GM19468 (cell line): ENCODE measurements at regions not wholly inside any gene's neighbourhood (a gene's known extent, or its start where the extent isn't known, plus 50 kb on each side); places are given as distances from the start of the nearest gene placed in this dataset.

Experiments
- ATAC-seq: cut with Tn5 transposase; IDR thresholded peaks from one replicate; pipeline ENCODE4 v1.9.1; 2021; ENCODE audit warnings: mild to moderate bottlenecking, moderate library complexity, moderate number of reproducible peaks; ENCODE audit not compliant: unreplicated experiment; ENCODE audit errors: extremely low read depth

- ATAC-seq = no peak
Measured at GRCh38 chr18:72470391-72470790, 73.8 kb downstream of the CBLN2 start.

- ATAC-seq = no peak
Measured at GRCh38 chr18:72468021-72468710, 76.0 kb downstream of the CBLN2 start.

- no peak for ATAC-seq
Measured at GRCh38 chr18:72460210-72460680, 83.9 kb downstream of the CBLN2 start.

GRCh38 chr18:72458271-72458670 is 85.9 kb downstream of the CBLN2 start:
- no peak for ATAC-seq

- ATAC-seq = no peak
Measured at GRCh38 chr18:72456802-72457201, 87.3 kb downstream of the CBLN2 start.

GRCh38 chr18:72452328-72452727 is 91.8 kb downstream of the CBLN2 start:
- ATAC-seq = no peak

GRCh38 chr18:72444798-72445155 is 99.4 kb downstream of the CBLN2 start:
- no peak for ATAC-seq

- ATAC-seq = no peak
Measured at GRCh38 chr18:72444111-72444797, 99.9 kb downstream of the CBLN2 start.

GRCh38 chr18:72436401-72436800 is 107.7 kb downstream of the CBLN2 start:
- no peak for ATAC-seq

- no peak for ATAC-seq
Measured at GRCh38 chr18:72433756-72434155, 110.4 kb downstream of the CBLN2 start.

GRCh38 chr18:72427721-72428120 is 116.4 kb downstream of the CBLN2 start:
- no peak for ATAC-seq

GRCh38 chr18:72419914-72420313 is 124.2 kb downstream of the CBLN2 start:
- ATAC-seq = no peak

- no peak for ATAC-seq
Measured at GRCh38 chr18:72412927-72413326, 131.2 kb downstream of the CBLN2 start.

- no peak for ATAC-seq
Measured at GRCh38 chr18:72411261-72411660, 132.9 kb downstream of the CBLN2 start.

- ATAC-seq = no peak
Measured at GRCh38 chr18:72410399-72410798, 133.7 kb downstream of the CBLN2 start.

- ATAC-seq = no peak
Measured at GRCh38 chr18:72409903-72410302, 134.2 kb downstream of the CBLN2 start.

GRCh38 chr18:72407048-72407447 is 137.1 kb downstream of the CBLN2 start:
- ATAC-seq = no peak

- ATAC-seq = no peak
Measured at GRCh38 chr18:72391951-72392350, 152.2 kb downstream of the CBLN2 start.

- no peak for ATAC-seq
Measured at GRCh38 chr18:72391427-72391826, 152.7 kb downstream of the CBLN2 start.

GRCh38 chr18:72378016-72378415 is 166.1 kb downstream of the CBLN2 start:
- ATAC-seq = no peak

GRCh38 chr18:72376256-72376655 is 167.9 kb downstream of the CBLN2 start:
- ATAC-seq = no peak

GRCh38 chr18:72375618-72376017 is 168.5 kb downstream of the CBLN2 start:
- ATAC-seq = no peak
